ENCODE measurements at regions not wholly inside any gene's neighbourhood (a gene's known extent, or its start where the extent isn't known, plus 50 kb on each side); places are given as distances from the start of the nearest gene placed in this dataset.

DNA sequence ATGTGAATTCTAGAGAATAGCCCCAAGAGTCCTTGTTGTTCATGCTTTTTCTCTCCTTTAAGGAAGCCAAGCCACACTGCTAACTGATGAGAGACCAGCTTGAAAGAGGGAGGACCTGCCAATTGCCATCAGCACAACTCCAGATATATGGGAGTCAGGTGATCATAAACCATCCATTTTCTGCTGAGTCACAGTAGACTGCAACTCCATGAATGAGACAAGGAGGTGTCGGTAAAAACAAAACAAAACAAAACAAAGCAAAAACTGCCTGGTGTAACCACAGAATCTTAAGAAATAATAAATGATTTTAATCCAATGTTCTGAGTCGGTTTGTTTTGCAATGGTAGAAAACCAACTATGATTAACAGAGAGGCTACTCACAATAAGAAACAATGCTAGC, 837.3 kb downstream of the PCDH7 start:
- no peak for DNase-seq

DNA sequence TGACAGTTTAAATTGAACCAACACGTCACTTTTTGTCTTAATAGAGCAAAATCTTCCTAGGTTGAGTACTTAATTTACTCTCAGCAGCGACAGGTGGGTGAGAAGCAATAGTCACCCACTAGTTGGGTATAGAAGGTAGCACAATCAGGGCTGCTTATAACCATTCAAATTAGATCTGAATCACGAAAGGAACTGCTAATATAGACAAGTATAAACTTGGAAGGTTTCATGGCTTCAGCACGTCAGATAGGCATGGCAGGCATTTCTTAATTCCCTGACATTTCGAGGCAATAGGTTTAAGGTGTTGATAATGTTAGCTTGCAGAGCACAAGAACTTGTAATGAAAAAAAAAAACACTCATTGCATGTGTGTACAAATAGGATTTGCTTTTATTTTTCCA, 853.4 kb downstream of the PCDH7 start:
- no peak for DNase-seq

DNA sequence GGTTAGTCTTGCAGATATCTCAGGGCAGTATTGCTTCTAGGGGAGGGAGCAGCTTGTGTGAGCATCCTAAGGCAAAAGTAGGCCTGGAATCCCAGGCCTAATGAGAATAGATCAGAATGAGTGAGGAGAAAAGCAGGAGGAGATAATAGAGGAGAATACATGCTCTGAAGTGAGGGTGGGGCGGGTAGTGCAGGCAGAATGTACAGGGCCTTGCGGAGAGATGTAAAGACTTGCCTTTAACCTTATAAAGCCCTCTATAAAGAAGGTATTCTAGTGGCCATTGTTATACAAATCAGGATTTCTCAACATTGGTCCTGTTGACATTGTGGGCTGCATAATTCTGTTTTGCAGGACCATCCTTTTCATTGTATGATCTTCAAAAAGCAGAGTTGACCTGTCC, 855.3 kb downstream of the PCDH7 start:
- no peak for DNase-seq

DNA sequence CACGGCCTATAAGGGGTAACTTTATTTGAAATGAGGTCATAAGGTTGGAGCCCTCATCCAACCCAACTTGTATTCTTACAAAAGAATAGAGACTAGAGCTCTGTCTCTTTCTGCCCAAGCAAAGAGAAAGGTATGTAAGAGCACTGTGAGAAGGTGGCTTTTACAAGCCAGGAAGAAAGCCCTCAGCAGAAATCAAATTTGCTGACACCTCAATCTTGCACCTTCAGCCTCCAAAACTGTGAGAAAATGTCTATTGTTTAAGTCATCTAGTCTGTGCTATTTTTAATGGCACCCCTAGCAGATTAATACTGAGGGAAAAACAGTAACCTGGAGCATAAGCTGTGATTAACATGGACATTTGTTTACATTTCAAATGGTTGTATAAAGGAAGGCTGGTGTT, 860.7 kb downstream of the PCDH7 start:
- DNase-seq = no peak

DNA sequence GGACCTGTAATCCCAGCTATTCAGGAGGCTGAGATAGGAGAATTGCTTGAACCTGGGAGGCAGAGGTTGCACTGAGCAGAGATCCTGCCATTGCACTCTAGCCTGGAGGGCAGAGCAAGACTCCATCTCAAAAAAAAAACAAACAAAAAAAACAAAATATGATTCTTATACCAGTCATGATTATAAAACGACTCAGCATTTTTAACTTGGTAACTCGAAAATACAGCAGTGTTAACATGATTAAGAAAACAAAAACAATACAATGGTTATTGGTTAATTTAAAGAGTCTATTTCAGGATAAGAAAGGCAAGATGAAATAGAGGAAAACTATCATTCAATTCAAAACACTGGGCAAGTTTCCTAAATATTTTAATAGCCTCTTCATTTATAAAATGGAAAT, 865.3 kb downstream of the PCDH7 start:
- DNase-seq = no peak

DNA sequence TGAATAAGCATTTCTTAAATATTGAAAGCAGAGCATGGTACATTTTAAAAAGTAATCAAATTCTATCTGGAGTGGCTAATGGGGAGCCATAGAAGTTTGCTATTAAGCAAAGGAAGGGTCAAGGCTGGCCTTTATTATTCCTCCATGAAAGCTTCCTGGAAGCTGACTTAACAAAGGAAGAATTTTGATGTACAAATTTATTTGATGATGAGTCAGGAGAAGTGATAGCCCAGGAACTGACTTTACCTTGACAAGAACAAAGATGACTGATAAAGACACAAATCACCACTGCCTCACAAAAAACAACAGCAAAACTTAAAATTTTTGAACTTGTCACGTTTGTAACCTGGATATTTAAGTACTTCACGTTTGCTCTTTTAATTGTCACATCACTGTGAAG, 872.1 kb downstream of the PCDH7 start:
- DNase-seq = no peak

DNA sequence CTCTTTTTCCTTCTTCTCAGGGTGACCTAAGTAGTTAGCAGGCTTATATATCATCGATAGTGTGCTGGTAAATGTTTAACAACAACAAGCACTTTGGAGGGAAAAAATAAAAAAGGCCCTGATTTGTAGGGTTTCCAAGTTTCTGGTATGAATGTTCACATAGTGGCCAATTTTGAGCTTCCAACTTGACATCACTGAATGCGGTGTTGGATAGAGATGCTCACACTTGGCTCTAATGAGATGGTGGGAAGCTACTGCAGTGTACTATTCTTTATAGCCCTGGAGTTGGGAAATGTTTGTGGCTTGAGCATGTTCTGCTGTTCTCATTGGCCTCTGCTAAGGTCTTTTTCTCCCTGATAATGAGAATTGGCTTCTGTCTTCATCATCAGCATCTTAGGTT, 875.3 kb downstream of the PCDH7 start:
- no peak for DNase-seq

DNA sequence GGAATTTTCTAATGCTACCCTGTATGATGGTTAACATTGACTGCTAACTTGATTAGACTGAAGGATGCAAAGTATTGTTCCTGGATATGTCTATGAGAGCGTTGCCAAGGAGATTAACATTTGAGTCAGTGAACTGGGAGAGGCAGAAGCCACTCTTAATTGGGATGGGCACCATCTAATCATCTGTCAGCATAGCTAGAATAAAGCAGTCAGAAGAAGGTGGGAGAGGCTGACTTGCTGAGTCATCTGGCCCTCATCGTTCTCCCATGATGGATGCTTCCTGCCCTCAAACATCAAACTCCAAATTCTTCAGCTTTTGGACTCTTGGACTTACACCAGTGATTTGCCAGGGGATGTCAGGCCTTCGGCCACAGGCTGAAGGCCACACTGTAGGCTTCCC, 878.5 kb downstream of the PCDH7 start:
- no peak for DNase-seq

DNA sequence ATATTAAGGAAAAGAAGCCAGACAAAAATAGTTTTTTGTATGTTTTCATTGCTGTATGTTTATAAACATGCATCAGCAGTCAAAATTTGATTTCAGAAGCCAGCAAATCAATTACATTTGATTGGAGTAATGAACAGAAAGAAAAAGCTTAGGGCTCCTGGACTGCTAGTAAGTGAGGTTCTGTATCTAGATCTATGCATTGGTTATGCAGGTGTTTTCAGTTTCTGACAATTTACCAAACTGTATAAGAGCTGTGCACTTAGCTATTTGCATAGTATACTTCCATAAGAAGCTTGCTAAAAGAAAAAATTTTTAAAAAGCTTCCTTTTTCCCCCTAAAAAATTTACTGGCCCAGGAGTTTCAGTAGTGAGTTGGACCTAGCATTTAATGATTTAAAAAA, 881.6 kb downstream of the PCDH7 start:
- DNase-seq = no peak

DNA sequence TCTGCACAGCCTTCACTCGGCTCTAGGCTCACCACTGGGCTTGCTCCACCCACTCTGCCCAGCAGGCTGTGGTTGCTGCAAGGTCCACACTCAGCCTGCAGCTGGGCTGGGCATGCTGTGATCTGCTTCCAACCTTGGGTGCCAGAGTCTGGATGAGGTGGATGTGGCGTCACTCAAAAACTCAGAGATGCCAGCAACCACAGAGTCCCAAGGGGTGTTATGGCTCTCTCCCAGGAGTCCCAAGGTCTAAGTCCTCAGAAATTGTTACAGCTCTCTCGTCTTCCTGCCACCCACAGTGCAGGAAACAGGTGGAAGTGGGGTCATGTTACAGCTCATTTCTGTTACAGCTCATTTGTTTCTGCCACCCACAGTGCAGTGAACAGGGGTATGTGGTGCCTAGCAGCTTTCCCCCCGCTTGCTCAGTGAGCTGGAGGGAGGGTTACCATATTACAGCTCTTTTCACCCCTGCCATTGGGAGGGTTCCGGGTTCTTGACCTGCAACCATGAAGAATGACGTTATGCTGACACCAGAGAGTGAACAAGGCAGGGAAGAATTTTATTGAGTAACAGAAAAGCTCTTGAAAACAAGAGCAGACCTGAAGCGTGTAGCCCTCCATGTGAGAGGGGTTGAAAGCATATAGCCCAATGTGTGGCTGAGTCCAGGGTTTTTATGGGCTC, 893.9 kb downstream of the PCDH7 start:
- DNase-seq = no peak

DNA sequence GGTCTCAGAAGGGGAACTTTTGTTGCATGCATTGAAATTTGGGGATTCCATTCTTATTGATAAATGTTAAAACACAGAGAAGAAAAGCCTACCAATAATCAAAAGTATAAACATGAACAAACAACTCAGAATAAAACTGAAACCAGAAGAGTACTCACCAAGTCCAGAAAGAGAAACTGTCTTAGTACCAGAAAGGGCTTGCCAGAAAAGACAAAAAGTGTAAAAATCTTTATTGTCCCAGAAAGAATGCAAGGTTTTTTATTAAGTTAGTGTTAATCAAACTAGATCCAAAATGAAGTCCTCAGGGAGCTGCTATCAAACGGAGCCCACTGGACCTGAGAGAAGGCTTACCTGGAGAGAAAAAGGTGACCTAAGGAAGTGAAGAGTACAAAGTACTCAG, 897.5 kb downstream of the PCDH7 start:
- no peak for DNase-seq

DNA sequence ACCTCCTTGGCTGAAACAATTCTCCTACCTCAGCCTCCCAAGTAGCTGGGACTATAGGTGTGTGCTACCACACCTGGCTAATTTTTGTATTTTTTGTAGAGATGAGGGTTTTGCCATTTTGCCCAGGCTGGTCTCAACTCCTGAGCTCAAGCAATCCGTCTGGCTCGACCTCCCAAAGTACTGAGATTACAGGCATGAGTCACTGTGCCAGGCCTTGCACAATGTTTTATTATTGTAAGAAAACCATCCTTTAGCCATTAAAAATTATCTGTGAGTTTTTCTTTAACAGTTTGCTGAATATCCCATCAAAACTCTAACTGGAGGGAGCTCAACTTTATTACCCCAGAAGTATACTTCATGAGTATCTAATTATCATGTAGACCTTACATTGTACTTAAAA, 900.3 kb downstream of the PCDH7 start:
- DNase-seq = no peak

DNA sequence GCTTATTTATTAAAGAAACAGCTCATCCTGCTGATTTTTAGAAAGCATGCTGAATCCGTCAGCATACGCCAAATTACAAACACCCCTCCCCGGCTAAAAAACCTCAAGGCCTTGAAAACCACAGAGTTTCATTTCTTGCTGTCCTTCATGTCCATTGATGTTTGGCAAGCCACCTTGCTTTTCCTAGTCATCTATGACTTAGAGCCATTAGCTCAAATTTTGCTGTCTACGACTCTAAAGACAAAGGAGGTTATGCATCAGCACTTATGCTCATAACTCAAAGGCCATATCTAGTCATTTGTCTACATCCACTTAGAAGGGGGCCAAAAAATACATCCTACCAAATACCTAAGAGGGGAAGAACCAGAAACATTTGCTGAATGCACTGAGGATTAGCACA, 925.1 kb downstream of the PCDH7 start:
- no peak for DNase-seq

DNA sequence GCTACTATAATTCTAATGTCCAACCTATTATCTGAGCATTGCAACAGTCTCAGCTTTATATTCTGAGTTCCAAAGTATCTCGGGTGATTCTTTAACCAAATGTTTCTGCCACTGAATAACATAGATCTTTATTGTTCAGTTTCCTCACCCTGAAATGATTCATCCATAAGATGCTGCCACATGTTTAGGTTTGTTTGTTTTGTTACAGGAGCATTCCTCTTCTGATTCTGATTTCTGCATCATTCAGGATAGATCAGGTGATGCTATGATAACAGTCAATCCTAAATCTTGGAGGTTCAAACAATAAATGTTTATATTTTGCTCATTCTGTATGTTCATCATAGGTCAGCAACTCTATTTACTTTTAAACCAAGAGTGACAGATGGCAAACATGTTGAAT, 927.6 kb downstream of the PCDH7 start:
- DNase-seq = no peak

DNA sequence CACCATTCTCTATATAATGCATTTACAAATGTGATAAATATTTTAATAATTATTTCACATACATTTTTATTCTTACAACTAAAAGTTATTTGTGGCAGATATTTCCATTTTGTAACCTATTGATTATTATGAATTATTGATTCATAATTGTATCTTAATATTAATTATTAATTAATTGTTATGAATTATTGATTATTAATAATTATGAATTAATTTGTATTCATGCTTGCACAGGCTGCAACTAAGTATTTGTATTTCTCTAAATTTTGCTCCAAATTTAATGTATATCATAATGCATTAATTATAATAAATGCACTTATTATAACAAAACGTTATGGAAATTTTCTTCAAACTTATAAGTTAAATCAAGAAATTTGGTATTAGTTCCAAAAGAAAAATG, 929.7 kb downstream of the PCDH7 start:
- DNase-seq = no peak

DNA sequence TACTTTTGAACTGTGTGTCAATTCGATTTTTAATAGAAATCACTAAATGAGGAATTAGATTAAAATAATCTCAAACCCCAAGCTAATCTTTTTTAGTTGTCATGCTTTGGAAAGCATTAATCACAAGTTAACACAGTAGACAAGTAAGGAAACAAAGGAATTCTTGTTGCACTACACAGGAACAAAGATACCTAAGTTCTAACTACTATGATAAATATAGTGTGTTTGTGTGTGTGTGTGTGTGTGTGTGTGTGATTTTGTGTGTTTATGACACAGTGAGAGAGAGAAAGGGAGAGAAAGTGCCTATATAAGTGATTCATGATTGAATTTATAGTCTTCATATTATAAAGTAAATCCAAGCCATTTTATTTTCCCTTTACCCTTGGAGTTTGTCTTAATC, 931.4 kb downstream of the PCDH7 start:
- DNase-seq = no peak

DNA sequence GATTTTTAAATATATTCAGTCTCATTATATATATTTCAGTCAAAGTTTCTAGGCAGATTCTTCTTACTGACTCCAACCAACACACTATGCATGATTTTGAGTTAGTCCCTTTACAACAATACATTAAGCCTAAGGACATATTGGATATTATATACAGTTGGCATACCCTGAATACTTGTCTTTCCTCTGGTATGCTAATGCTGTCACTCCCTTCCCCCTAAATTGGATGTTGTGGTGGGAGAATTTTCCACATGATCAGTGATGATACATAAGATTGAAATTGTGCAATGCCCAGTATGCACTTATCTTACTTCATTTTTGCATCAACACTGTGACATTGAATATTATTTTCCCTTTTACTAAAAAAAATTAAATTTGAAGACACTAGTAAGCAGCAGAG, 935.2 kb downstream of the PCDH7 start:
- DNase-seq = no peak

DNA sequence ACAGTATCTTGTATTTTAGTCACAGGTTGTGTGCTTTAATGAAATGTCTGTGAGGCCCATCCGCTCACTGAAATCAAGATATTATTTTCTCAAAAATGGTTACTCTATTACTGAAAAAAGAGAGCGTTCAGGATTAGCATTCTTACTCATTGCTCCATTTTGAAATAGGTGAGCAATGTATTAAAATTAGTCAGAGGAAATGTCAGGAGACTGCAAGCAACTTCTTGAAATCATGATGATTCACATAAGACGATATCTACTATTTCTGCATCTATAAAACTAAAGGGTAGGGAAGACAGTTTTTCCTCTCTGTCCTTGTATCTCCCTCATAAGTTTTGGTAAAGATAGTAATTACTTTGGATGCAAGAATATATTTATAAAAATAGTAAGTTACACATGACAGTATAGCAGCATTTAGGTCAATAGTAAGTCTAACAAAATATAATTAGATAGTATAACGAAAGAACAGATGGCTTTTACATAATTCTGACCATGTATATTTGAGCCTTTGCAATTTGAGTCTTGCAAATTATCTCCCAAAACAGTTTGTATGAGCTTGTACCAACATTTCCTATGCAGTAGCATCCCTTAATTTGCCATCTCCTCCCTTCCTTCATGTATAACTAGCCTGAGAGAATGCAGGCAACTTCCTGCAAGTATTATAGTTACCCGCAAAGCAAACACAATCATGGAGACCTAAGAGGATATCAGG, 937.8 kb downstream of the PCDH7 start:
- no peak for DNase-seq

DNA sequence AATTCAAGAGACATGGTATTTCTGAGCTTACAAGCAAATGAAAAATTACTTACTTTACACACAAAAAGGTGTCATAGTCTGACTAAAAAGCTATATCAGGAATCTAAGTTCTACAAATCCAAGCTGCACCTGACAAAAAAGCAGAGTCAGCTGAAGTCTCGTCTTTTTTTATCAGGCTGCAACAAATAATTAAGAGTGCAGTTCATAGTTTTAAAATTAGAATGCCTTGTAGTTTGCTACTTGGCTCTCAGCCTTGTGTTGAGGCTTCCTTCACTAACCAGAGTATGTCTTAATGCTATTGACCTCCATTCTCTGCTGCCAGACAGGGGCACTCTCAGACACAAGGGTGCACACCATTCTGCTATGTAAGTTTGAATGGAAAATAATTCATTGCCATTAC, 940.7 kb downstream of the PCDH7 start:
- DNase-seq = no peak

DNA sequence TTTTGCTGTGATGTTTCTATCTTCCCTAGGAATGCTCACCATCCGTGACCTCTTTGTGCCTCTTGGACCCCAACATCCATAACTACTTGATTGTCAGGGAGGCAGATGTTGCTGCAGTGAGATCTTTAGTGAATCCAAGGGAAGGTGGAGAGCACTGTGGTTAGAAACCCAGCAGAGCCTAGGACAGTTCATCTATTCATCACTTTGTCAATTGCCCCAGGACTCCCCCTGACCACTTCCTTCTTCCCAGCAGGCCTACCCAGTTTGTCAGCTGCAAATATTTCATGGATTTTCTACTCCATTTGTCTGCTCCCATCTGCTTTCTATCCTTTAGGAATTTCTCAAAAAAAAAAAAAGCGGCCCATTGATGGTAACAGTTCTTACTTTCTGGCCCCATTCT, 942.8 kb downstream of the PCDH7 start:
- DNase-seq = no peak

DNA sequence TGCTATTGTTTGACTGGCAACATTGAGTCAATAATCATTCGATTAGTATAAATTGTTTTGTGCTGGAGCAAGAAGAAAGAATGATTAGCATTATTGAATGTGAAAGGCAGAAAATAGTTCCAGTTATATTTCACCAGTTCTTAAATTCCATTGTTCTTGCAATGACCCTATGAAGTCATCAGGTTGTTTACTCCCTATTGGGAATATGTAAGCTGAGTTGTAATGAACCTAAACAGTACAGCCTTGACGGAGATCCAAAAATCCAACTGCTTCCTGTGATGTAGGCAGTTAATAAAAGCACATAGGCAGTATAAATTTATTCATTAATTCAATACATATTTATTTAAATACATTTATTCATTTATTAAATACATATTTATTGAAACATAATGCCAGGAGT, 947.5 kb downstream of the PCDH7 start:
- no peak for DNase-seq

DNA sequence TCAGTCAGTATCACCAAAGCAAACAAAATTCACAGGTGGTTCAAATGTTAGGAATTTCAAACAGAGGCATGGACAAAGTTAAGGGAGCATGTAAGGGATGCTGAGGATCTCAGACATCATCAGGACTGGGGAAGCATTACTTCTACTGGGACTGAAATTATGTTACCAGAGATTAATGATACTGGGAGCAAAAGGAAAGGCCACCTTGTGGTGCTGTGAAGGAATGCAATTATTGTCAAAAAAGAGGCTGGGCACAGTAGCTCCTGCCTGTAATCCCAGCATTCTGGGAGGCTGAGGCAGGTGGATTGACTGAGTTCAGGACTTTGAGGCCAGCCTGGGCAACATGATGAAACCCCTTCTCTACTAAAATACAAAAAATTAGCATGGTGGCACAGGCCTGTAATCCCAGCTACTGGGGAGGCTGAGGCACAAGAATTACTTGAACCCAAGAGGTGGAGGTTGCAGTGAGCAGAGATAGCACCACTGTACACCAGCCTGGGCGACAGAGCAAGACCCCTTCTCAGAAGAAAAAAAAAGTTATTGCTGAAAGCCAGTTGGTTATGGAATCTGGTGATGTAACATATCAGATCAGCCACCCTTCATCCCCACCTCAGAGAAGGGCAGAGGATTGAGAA, 954.3 kb downstream of the PCDH7 start:
- DNase-seq = no peak

DNA sequence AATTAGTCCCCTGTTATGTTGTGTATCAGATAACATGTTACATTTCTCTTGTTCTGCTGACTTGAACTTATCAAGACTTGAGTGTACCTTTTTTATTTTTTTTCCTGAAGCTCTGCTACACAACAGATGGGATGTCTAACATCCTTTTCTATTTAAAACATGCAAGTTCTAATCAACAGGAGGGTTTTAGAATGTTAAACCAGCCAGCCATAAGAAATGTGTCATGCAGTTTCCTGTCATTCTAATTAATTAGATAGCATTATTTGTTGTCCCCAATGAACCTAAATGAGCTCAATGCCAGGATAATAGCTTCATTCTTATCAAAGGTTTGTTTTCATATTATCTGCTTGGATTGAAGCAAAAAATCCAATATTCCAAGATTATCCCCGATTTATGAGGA, 958.2 kb downstream of the PCDH7 start:
- DNase-seq = no peak

DNA sequence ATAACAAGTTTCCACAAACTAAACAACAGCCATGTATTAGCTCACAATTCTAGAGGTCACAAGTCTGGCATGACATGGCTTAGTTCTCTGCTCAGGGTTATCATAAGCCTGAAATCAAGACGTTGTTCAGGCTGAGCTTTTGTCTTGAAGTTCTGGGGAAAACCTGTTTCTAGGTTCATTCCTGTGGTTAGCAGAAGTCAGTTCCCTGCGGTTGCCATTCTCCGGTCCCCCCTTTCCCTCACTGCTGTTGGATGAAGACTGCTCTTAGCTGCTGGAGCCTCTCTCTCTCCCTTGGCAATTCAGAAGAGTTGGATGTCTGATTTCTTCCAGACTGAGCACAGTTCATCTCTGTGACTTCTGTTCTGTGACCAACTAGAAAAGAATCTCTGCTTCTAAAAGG, 962.6 kb downstream of the PCDH7 start:
- DNase-seq = no peak
